ENCODE measurements at regions not wholly inside any gene's neighbourhood (a gene's known extent, or its start where the extent isn't known, plus 50 kb on each side); places are given as distances from the start of the nearest gene placed in this dataset.
"Not testable (repeated sequence)": the region's sequence is repeated elsewhere in the genome, so short reads cannot be mapped to it uniquely, and the experiment has no call there.

DNA sequence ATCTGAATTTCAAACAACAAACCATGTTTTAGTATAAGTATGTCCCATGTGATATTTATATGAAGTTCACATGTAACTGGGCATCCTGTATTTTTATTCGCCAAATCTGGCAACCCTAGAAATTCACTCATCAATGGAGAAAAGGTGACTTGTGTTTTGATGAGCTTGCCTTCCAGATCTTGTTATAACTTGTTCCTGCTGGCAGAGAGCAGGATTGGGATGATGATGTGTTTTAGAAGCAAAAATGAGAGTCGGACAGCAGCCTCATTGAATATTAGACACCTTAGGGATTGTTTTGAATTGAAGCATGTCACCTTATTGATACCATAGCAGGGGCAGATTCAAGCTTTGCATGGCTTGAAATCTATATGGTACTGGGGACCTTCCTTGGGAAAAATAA is 85.4 kb upstream of the MED13 start:
- no peaks in the 10 kb centered on the region for H3K27me3 Mint-ChIP-seq (ENCODE audit: low read depth)
- H3K9me3 Mint-ChIP-seq = no peaks in the 10 kb centered on the region
- no peak overlapping the region for H3K27ac Mint-ChIP-seq (ENCODE audit: unreplicated experiment)
- H3K4me1 Mint-ChIP-seq = no peaks in the 10 kb centered on the region
- DNase-seq (ENCODE audit: low read depth, low spot score) = no peak
- TF ChIP-seq, protein P1, sequence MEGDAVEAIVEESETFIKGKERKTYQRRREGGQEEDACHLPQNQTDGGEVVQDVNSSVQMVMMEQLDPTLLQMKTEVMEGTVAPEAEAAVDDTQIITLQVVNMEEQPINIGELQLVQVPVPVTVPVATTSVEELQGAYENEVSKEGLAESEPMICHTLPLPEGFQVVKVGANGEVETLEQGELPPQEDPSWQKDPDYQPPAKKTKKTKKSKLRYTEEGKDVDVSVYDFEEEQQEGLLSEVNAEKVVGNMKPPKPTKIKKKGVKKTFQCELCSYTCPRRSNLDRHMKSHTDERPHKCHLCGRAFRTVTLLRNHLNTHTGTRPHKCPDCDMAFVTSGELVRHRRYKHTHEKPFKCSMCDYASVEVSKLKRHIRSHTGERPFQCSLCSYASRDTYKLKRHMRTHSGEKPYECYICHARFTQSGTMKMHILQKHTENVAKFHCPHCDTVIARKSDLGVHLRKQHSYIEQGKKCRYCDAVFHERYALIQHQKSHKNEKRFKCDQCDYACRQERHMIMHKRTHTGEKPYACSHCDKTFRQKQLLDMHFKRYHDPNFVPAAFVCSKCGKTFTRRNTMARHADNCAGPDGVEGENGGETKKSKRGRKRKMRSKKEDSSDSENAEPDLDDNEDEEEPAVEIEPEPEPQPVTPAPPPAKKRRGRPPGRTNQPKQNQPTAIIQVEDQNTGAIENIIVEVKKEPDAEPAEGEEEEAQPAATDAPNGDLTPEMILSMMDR (conservative IDR thresholded peaks at IDR 0.05) = no peak
- no peak overlapping the region for H3K4me3 Mint-ChIP-seq
- H3K36me3 Mint-ChIP-seq (ENCODE audit: low read depth) = no peaks in the 10 kb centered on the region

DNA sequence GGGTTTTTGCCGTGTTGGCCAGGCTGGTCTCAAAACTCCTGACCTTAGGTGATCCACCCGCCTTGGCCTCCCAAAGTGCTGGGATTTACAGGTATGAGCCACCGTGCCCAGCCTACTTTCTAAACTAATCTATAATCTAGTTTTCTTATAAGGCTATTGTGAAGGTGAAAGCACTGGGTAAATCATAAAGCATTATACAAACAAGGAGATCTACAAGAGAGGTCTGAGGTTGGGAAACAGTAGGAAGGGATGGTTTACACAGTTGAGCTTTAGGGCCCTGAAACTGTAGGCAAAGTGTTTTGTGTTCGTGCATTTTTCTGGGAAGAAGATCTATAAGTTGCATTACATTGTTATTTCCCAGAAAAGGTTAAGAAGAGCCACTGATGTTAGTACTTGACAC is 84.9 kb upstream of the MED13 start:
- Mint-ChIP-seq H3K4me1 (no peaks in the 10 kb centered on the region), H3K9me3 (no peaks in the 10 kb centered on the region), H3K36me3 (ENCODE audit: low read depth) (no peaks in the 10 kb centered on the region), H3K4me3 (no peak overlapping the region), H3K27me3 (ENCODE audit: low read depth) (no peaks in the 10 kb centered on the region), H3K27ac (ENCODE audit: unreplicated experiment) (no peak overlapping the region)
- DNase-seq (ENCODE audit: low read depth, low spot score) = no peak
- TF ChIP-seq, protein P1 (conservative IDR thresholded peaks at IDR 0.05) = no peak

DNA sequence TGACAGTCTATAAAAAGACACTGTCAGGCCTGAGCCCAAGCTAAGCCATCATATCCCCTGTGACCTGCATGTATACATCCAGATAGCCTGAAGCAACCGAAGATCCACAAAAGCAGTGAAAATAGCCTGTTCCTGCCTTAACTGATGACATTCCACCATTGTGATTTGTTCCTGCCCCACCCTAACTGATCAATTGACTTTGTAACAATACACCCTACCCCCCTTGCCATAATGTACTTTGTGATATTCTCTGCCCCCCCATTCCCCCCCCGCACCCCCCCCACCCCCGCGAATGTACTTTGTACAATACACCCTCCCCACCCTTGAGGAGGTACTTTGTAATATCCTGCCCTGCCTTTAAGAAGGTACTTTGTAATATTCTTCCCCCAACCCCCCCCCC is 82.2 kb upstream of the MED13 start:
- H3K27ac Mint-ChIP-seq (ENCODE audit: unreplicated experiment) = no peak overlapping the region
- TF ChIP-seq, protein P1 (conservative IDR thresholded peaks at IDR 0.05) = no peak
- peaks cover 4% of the 10 kb centered on the region for H3K9me3 Mint-ChIP-seq
- DNase-seq (ENCODE audit: low read depth, low spot score) = no peak
- H3K27me3 Mint-ChIP-seq (ENCODE audit: low read depth) = no peaks in the 10 kb centered on the region
- H3K4me3 Mint-ChIP-seq = no peak overlapping the region
- H3K4me1 Mint-ChIP-seq = peaks cover 4% of the 10 kb centered on the region
- no peaks in the 10 kb centered on the region for H3K36me3 Mint-ChIP-seq (ENCODE audit: low read depth)

DNA sequence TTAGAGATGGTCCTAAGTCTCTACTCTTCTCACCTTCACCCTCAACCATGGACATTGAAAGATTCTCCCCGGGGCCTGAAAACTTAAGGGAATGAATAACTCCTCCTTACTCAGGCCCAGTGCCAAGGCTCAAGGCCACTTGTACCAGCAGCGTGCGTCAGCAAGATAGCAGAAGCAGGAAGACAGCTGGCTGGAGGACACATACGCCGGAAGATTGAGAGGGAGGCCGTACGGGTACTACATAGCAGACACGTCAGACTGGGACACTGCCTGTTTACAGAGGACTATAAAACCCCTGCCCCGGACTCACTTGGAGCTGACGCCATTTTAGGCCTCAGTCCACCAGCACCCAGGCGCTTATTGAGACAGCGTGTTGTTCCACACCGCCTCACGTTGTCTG is 75.8 kb upstream of the MED13 start:
- TF ChIP-seq, protein P1 (conservative IDR thresholded peaks at IDR 0.05) = no peak

DNA sequence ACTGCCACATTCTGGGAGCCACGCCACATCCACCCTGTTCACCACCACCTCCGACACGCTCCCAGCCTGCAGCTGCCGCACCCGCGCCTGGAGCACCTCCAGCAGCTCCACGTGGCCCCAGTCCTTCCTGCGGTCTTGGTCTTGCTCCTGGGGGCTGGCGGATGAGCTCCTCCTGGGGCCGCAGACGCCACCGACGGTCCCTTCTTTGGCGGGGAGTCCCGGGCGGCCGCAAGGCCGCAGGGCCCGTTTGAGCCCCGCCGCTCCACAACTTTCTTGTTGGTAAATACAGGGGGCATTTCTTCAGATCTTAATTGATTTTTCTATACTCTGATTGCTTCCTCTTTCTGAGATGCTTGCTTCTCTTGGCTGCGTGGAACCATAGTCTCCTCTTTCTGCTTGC is 75.3 kb upstream of the MED13 start:
- DNase-seq (ENCODE audit: low read depth, low spot score) = no peak
- TF ChIP-seq, protein P1 (conservative IDR thresholded peaks at IDR 0.05) = no peak
- Mint-ChIP-seq H3K4me1 (peaks cover 4% of the 10 kb centered on the region), H3K27ac (ENCODE audit: unreplicated experiment) (no peak overlapping the region), H3K27me3 (ENCODE audit: low read depth) (no peaks in the 10 kb centered on the region), H3K4me3 (no peak overlapping the region), H3K36me3 (ENCODE audit: low read depth) (peaks cover 3% of the 10 kb centered on the region), H3K9me3 (peaks cover 7% of the 10 kb centered on the region)

More for the DNA sequence above, 75.8 kb upstream of the MED13 start:
- no peak for DNase-seq (ENCODE audit: low read depth, low spot score)
- no peak overlapping the region for H3K4me3 Mint-ChIP-seq
- peaks cover 7% of the 10 kb centered on the region for H3K9me3 Mint-ChIP-seq
- H3K36me3 Mint-ChIP-seq (ENCODE audit: low read depth) = peaks cover 3% of the 10 kb centered on the region
- H3K4me1 Mint-ChIP-seq = peaks cover 4% of the 10 kb centered on the region
- H3K27me3 Mint-ChIP-seq (ENCODE audit: low read depth) = no peaks in the 10 kb centered on the region
- no peak overlapping the region for H3K27ac Mint-ChIP-seq (ENCODE audit: unreplicated experiment)

DNA sequence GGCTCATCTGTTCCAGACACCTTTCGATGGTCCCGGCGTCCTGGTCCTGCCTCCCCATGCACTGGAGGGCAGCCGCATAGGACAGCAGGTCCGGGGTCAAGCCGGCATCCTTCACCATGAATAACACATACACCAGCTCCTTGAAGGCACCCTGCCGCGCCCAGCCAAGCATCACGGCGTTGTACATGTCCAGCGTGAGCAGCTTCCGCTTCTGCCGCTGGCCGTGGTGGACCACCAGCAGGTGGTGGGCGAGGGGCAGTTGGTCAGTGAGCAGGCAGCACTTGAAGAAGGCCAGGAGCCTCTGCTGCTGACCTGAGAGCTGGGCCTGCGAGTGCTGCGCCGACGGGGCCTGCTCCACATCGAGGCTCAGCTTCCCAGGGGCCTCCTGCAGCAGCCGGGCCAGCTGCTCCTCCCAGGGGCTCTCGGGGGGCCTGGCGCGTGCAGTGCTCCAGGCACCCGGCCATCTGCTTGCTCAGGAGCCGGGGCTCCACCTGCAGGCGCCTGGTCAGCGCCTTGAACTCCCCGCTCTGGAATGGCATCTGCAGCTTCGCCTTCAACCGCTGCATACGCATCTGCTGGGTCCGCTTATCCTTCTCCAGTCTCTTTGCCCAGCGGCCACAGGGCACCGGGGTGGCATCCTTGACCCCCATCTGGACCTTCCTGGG is 74.7 kb upstream of the MED13 start:
- not testable (repeated sequence) for H3K4me1 Mint-ChIP-seq; H3K4me3 Mint-ChIP-seq; DNase-seq (ENCODE audit: low read depth, low spot score); H3K9me3 Mint-ChIP-seq; H3K27me3 Mint-ChIP-seq (ENCODE audit: low read depth); H3K36me3 Mint-ChIP-seq (ENCODE audit: low read depth); H3K27ac Mint-ChIP-seq (ENCODE audit: unreplicated experiment)

Data from neural crest cell (in vitro differentiated cells).